Endothelial cell of umbilical vein (primary cell): ENCODE measurements at regions not wholly inside any gene's neighbourhood (a gene's known extent, or its start where the extent isn't known, plus 50 kb on each side); places are given as distances from the start of the nearest gene placed in this dataset.

Source experiments
- BruUV-seq: library from RNA; stranded (reverse); fragments of 400-500 nt; replicated peaks from 2 replicates; lab custom pipeline; 2021; lab: Mats Ljungman, UMichigan
- CTCF ChIA-PET: fragments of 300-600, 350-600 bp; sonication (Branson Sonifier 250); formaldehyde crosslinking; loops from one replicate; lab custom pipeline; 2021; ENCODE audit warnings: antibody characterized with exemption, inconsistent platforms; lab: Charles Lee
- POLR2A ChIA-PET: fragments of 300-600, 350-600 bp; sonication (Branson Sonifier 250); formaldehyde crosslinking; loops from one replicate; lab custom pipeline; 2021; ENCODE audit warnings: antibody characterized with exemption, inconsistent platforms; lab: Charles Lee
- DNase-seq: peaks from one replicate; pipeline ENCODE4 v3.0.0-alpha.2; 2011; ENCODE audit warnings: low read depth, low spot score
- FAIRE-seq: peaks from 2 replicates; lab custom pipeline; 2011; peaks lifted over from hg19 to GRCh38; lab: Jason Lieb, UNC
- H2AFZ ChIP-seq: 2 replicates; pipeline ENCODE4 v1.6.0; 2012; ENCODE audit warnings: low read depth, low read length, control low read depth, inconsistent platforms
- H3K27ac ChIP-seq: 2 replicates; pipeline ENCODE4 v1.5.1; 2011; ENCODE audit warnings: low read depth, mild to moderate bottlenecking, control low read depth, low read length, moderate library complexity; ENCODE audit not compliant: insufficient read depth
- H3K27me3 ChIP-seq, 2 experiments: 2 replicates each; pipeline versions ENCODE4 v1.6.0 to v1.6.1; 2011; ENCODE audit warnings: low read length in 2 of 2, mixed read lengths in 1 of 2; ENCODE audit not compliant: control insufficient read depth in 2 of 2, insufficient read depth in 2 of 2
- H3K36me3 ChIP-seq, 2 experiments: 2 replicates in 1 of 2; 3 replicates in 1 of 2; pipeline ENCODE4 v1.5.1; 2011; ENCODE audit warnings: low read length in 2 of 2, mild to moderate bottlenecking in 1 of 2, moderate library complexity in 1 of 2; ENCODE audit not compliant: control insufficient read depth in 2 of 2, insufficient read depth in 2 of 2; ENCODE audit errors: extremely low read depth in 1 of 2
- H3K4me1 ChIP-seq: 3 replicates; pipeline ENCODE4 v1.5.1; 2011; ENCODE audit warnings: mild to moderate bottlenecking, low read length; ENCODE audit not compliant: control insufficient read depth, insufficient read depth; ENCODE audit errors: extremely low read depth
- H3K4me2 ChIP-seq: 2 replicates; pipeline ENCODE4 v1.6.1; 2011; ENCODE audit warnings: low read length, control low read depth, mixed read lengths; ENCODE audit not compliant: insufficient read depth
- H3K4me3 ChIP-seq, 3 experiments: fragments of 200-600 bp in 1 of 3; sonication (generic), shearing (Covaris generic) in 1 of 3; replicated peaks in 1 of 3; 2 replicates each; pipeline ENCODE4 v1.5.1; 2011 to 2016; ENCODE audit warnings: control low read depth in 3 of 3, low read length in 3 of 3, mild to moderate bottlenecking in 2 of 3, inconsistent platforms in 1 of 3, low read depth in 1 of 3, moderate library complexity in 1 of 3; ENCODE audit not compliant: insufficient read depth in 1 of 3
- H3K79me2 ChIP-seq: 2 replicates; pipeline ENCODE4 v1.6.0; 2012; ENCODE audit warnings: low read length, inconsistent platforms; ENCODE audit not compliant: control insufficient read depth, insufficient read depth
- H3K9ac ChIP-seq: replicated peaks from 2 replicates; pipeline ENCODE3; 2011; ENCODE audit warnings: low read length, control low read depth; ENCODE audit not compliant: insufficient read depth; ENCODE audit errors: extremely low read depth
- H3K9me1 ChIP-seq: replicated peaks from 3 replicates; pipeline ENCODE4 v1.6.0; 2011; ENCODE audit warnings: mild to moderate bottlenecking, low read length; ENCODE audit not compliant: control insufficient read depth, insufficient read depth; ENCODE audit errors: extremely low read depth
- H3K9me3 ChIP-seq: replicated peaks from 2 replicates; pipeline ENCODE4 v1.5.1; 2012; ENCODE audit warnings: low read length, inconsistent platforms; ENCODE audit not compliant: control insufficient read depth, insufficient read depth
- H4K20me1 ChIP-seq: replicated peaks from 2 replicates; pipeline ENCODE3; 2011; ENCODE audit warnings: mild to moderate bottlenecking, low read length; ENCODE audit not compliant: control insufficient read depth, insufficient read depth; ENCODE audit errors: extremely low read depth
- EZH2 ChIP-seq: IDR thresholded peaks from 2 replicates; pipeline ENCODE4 v1.6.1; 2012; ENCODE audit warnings: borderline replicate concordance, low read depth, mild to moderate bottlenecking, moderate library complexity, low read length, inconsistent platforms; ENCODE audit not compliant: severe bottlenecking
- FOS ChIP-seq: IDR thresholded peaks from 2 replicates; pipeline ENCODE4 v1.6.1; 2011; ENCODE audit warnings: mild to moderate bottlenecking, low read length, moderate library complexity, borderline replicate concordance; ENCODE audit not compliant: insufficient read depth
- GATA2 ChIP-seq: IDR thresholded peaks from 2 replicates; pipeline ENCODE4 v1.7.0; 2011; ENCODE audit warnings: low read depth, mild to moderate bottlenecking, moderate library complexity, mixed read lengths, low read length; ENCODE audit not compliant: insufficient read length, insufficient read depth
- JUN ChIP-seq: IDR thresholded peaks from 2 replicates; pipeline ENCODE4 v1.6.1; 2011; ENCODE audit warnings: borderline replicate concordance, low read depth; ENCODE audit not compliant: insufficient read length, insufficient read depth
- MYC ChIP-seq: IDR thresholded peaks from one replicate; pipeline ENCODE4 v1.6.1; 2011; ENCODE audit warnings: mild to moderate bottlenecking, low read depth, low read length
- POLR2A ChIP-seq: IDR thresholded peaks from 2 replicates; pipeline ENCODE4 v1.6.1; 2012; ENCODE audit warnings: low read depth, mild to moderate bottlenecking, control low read depth, low read length
- POLR2AphosphoS5 ChIP-seq: IDR thresholded peaks from 2 replicates; pipeline ENCODE4 v1.6.1; 2012; ENCODE audit warnings: low read depth, mild to moderate bottlenecking, control low read depth, low read length, moderate library complexity; ENCODE audit not compliant: insufficient read depth
- dilution Hi-C: fragments of 300-500 bp; cut with MboI; formaldehyde crosslinking; loops from one replicate; pipeline ENCODE4 v1.15.0; 2019; ENCODE audit warnings: low sequenced_read_pairs; ENCODE audit not compliant: extremely low pct_ligation_motif_present
- intact Hi-C: fragments of 100-400 bp; cut with micrococcal nuclease; formaldehyde crosslinking; loops from one replicate; pipeline ENCODE4 v1.10.0; 2022
- TF ChIP-seq, protein P1 (sequence below), 2 donors: IDR thresholded peaks; 1 replicate in 1 of 2; 2 replicates in 1 of 2; pipeline ENCODE4 v1.5.1; 2011; ENCODE audit warnings: low read length in 2 of 2, mild to moderate bottlenecking in 2 of 2, moderate library complexity in 2 of 2, control low read depth in 1 of 2, inconsistent platforms in 1 of 2, low read depth in 1 of 2; ENCODE audit not compliant: insufficient read depth in 1 of 2; ENCODE audit errors: extremely low read depth in 1 of 2
- TF ChIP-seq, protein P2 (sequence below): IDR thresholded peaks from 2 replicates; pipeline ENCODE4 v1.6.1; 2011; ENCODE audit not compliant: insufficient read depth, insufficient read length

DNA sequence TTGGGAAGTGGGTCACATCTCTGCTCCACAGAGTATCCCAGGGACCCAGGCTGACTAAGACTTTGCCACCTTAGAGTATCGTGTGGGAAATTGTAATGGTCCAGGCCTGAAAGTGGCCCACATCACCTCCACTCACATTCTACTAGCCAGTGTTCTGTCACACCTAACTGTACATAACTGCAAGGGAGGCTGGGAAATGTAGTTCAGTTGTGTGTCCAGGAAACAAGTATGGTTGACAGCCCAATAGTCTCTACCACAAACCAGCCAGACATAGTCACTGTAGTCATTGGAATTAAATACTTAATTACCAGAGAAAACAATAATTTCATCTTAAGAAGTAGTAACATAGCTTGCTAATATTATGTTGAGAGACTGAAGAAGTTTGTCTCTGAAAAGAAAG lies 233.4 kb upstream of the S100G start:
- FAIRE-seq (peak; percentile 42), DNase-seq (no peak)
- no TSS peak for BruUV-seq
- Histone ChIP-seq H3K36me3 (no peaks in the 10 kb centered on the region), H3K9me3 (no peaks in the 10 kb centered on the region), H3K27ac (no peak overlapping the region), H3K4me3 (no peak overlapping the region), H3K4me2 (no peak overlapping the region), H2AFZ (no peak overlapping the region), H4K20me1 (no peaks in the 10 kb centered on the region), H3K27me3 (no peaks in the 10 kb centered on the region), H3K79me2 (no peaks in the 10 kb centered on the region), H3K9ac (no peak overlapping the region), H3K9me1 (no peaks in the 10 kb centered on the region), H3K4me1 (no peaks in the 10 kb centered on the region)
- dilution Hi-C loops (no loop called here), intact Hi-C loops (no loop called here)
- CTCF ChIA-PET, result interaction anchor here (1.7 to 1.9 kb wide), 2 partner anchors 12 to 20 kb away, joined by 3 to 8 read pairs; no protein-coding TSS in a partner anchor
- POLR2A ChIA-PET, result no interaction called here
- TF ChIP-seq POLR2AphosphoS5 (no peak), GATA2 (no peak)
- TF ChIP-seq, protein P1, sequence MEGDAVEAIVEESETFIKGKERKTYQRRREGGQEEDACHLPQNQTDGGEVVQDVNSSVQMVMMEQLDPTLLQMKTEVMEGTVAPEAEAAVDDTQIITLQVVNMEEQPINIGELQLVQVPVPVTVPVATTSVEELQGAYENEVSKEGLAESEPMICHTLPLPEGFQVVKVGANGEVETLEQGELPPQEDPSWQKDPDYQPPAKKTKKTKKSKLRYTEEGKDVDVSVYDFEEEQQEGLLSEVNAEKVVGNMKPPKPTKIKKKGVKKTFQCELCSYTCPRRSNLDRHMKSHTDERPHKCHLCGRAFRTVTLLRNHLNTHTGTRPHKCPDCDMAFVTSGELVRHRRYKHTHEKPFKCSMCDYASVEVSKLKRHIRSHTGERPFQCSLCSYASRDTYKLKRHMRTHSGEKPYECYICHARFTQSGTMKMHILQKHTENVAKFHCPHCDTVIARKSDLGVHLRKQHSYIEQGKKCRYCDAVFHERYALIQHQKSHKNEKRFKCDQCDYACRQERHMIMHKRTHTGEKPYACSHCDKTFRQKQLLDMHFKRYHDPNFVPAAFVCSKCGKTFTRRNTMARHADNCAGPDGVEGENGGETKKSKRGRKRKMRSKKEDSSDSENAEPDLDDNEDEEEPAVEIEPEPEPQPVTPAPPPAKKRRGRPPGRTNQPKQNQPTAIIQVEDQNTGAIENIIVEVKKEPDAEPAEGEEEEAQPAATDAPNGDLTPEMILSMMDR (IDR thresholded peaks at IDR 0.05; ENCODE audit: extremely low read depth in 1 of 2, insufficient read depth in 1 of 2, low read depth in 1 of 2, low read length in 2 of 2), result no peak

DNA sequence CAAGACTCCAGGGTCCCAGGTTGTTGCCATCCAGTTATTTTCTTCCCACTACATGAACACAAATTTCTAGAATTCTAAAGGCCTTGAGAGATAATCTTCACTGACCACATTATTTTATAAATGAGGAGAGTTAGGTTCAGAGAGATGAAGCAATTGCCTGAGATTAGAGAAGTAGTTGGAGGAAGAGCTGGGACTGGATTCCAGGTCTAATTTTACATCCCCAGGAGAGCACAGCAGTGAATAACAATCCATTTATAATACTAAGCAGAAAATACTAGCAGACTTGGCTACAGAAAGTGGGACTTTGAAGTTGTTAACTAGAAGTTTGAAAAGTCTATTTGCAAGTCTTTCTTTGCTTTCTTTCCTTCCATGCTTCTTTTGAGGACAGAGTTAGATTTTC lies 231.3 kb upstream of the S100G start:
- no TSS peak for BruUV-seq
- Histone ChIP-seq H3K4me1 (no peaks in the 10 kb centered on the region), H3K4me2 (no peak overlapping the region), H3K27me3 (no peaks in the 10 kb centered on the region), H4K20me1 (no peaks in the 10 kb centered on the region), H3K36me3 (no peaks in the 10 kb centered on the region), H3K27ac (no peak overlapping the region), H2AFZ (no peak overlapping the region), H3K79me2 (no peaks in the 10 kb centered on the region), H3K9me3 (no peaks in the 10 kb centered on the region), H3K4me3 (no peak overlapping the region), H3K9ac (no peak overlapping the region), H3K9me1 (no peaks in the 10 kb centered on the region)
- no peak for TF ChIP-seq MYC
- TF ChIP-seq, protein P1 (IDR thresholded peaks at IDR 0.05; ENCODE audit: extremely low read depth in 1 of 2, insufficient read depth in 1 of 2, low read depth in 1 of 2, low read length in 2 of 2), result no peak
- no peak for TF ChIP-seq JUN
- TF ChIP-seq EZH2, result no peak
- no peak for TF ChIP-seq FOS
- TF ChIP-seq, protein P2, sequence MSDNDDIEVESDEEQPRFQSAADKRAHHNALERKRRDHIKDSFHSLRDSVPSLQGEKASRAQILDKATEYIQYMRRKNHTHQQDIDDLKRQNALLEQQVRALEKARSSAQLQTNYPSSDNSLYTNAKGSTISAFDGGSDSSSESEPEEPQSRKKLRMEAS, result no peak
- TF ChIP-seq POLR2AphosphoS5, result no peak
- no peak for TF ChIP-seq POLR2A
- TF ChIP-seq GATA2, result no peak
- ChIA-PET POLR2A (no interaction called here), CTCF (interaction anchor here (1.9 kb wide), 1 partner anchor 10 kb away, joined by 8 read pairs; no protein-coding TSS in a partner anchor)
- intact Hi-C loops, result no loop called here
- no peak for FAIRE-seq
- dilution Hi-C loops, result no loop called here
- DNase-seq, result no peak
